ENCODE measurements at regions not wholly inside any gene's neighbourhood (a gene's known extent, or its start where the extent isn't known, plus 50 kb on each side); places are given as distances from the start of the nearest gene placed in this dataset.

GRCh38 chrX:107398115-107398514 is 51.3 kb upstream of the FRMPD3 start:
- no peaks in the 10 kb centered on the region for H3K4me1 ChIP-seq (ENCODE audit: control insufficient read depth, insufficient read depth, low read length)
- H3K36me3 ChIP-seq (ENCODE audit: control insufficient read depth, insufficient read depth, low read length) = no peaks in the 10 kb centered on the region
- H3K4me3 ChIP-seq (ENCODE audit: low read depth, low read length) = no peak overlapping the region
- DNase-seq (ENCODE audit: low read depth in 4 of 6, low spot score in 6 of 6) = no peak
- H3K27me3 ChIP-seq (ENCODE audit: control insufficient read depth, insufficient read depth, low read length) = no peaks in the 10 kb centered on the region
- no peaks in the 10 kb centered on the region for H3K9me3 ChIP-seq (ENCODE audit: control insufficient read depth, insufficient read depth, low read length)
- no peak overlapping the region for H3K27ac ChIP-seq (ENCODE audit: low read depth, low read length)

Data from spinal cord (tissue), 8 donors.